IMR-90 (cell line): ENCODE measurements at regions not wholly inside any gene's neighbourhood (a gene's known extent, or its start where the extent isn't known, plus 50 kb on each side); places are given as distances from the start of the nearest gene placed in this dataset.

ENCODE experiments used
- ATAC-seq: fragments of 200-7000 bp; cut with Tn5 transposase; 2 replicates; pipeline ENCODE4 v1.9.1; 2020; ENCODE audit warnings: low read depth, mild to moderate bottlenecking, moderate library complexity
- BruUV-seq: library from RNA; stranded (reverse); fragments of 400-500 nt; replicated peaks from 2 replicates; lab custom pipeline; 2021; lab: Mats Ljungman, UMichigan
- CTCF ChIA-PET: fragments of 300-600 bp; formaldehyde crosslinking; extraction: SDS; loops from one replicate; lab custom pipeline; 2021; ENCODE audit warnings: antibody characterized with exemption; lab: Yijun Ruan, JAX
- POLR2A ChIA-PET: fragments of 300-600 bp; sonication (Branson Sonifier 250); formaldehyde crosslinking; loops from one replicate; lab custom pipeline; 2022; ENCODE audit warnings: antibody characterized with exemption; ENCODE audit not compliant: unreplicated experiment; lab: Charles Lee
- DNase-seq: peaks from one replicate; pipeline ENCODE4 v3.0.0; 2013
- H2AFZ ChIP-seq: replicated peaks from 2 replicates; pipeline ENCODE3; 2013; ENCODE audit warnings: low read length, mild to moderate bottlenecking; ENCODE audit not compliant: poor library complexity
- H2AK5ac ChIP-seq: 2 replicates; pipeline ENCODE4 v1.6.1; 2013; ENCODE audit warnings: low read depth, low read length, inconsistent platforms
- H2AK9ac ChIP-seq: replicated peaks from 2 replicates; pipeline ENCODE3; 2013; ENCODE audit warnings: mild to moderate bottlenecking, low read depth, low read length, moderate library complexity; ENCODE audit not compliant: poor library complexity
- H2BK120ac ChIP-seq: 2 replicates; pipeline ENCODE4 v1.6.1; 2013; ENCODE audit warnings: low read depth, low read length, inconsistent platforms
- H2BK15ac ChIP-seq: 3 replicates; pipeline ENCODE4 v1.6.1; 2013; ENCODE audit warnings: low read depth, low read length, inconsistent platforms
- H2BK20ac ChIP-seq: 2 replicates; pipeline ENCODE4 v1.6.1; 2013; ENCODE audit warnings: low read depth, mild to moderate bottlenecking, inconsistent platforms, low read length, moderate library complexity
- H2BK5ac ChIP-seq: 2 replicates; pipeline ENCODE4 v1.6.1; 2013; ENCODE audit warnings: mild to moderate bottlenecking, low read depth, low read length, inconsistent platforms; ENCODE audit not compliant: poor library complexity, severe bottlenecking
- H3K14ac ChIP-seq: replicated peaks from 2 replicates; pipeline ENCODE4 v1.6.1; 2013; ENCODE audit warnings: low read depth, low read length, inconsistent platforms
- H3K18ac ChIP-seq: 2 replicates; pipeline ENCODE4 v1.6.1; 2013; ENCODE audit warnings: low read depth, low read length, control low read depth
- H3K23ac ChIP-seq: 2 replicates; pipeline ENCODE4 v1.6.1; 2013; ENCODE audit warnings: low read depth, low read length, inconsistent platforms
- H3K27ac ChIP-seq: 2 replicates; pipeline ENCODE4 v1.5.1; 2013; ENCODE audit warnings: mild to moderate bottlenecking, control low read depth, low read length; ENCODE audit not compliant: insufficient read depth
- H3K27me3 ChIP-seq: 2 replicates; pipeline ENCODE4 v1.6.1; 2013; ENCODE audit warnings: low read length; ENCODE audit not compliant: control insufficient read depth, insufficient read depth
- H3K36me3 ChIP-seq: 2 replicates; pipeline ENCODE4 v1.6.1; 2013; ENCODE audit warnings: low read length, mixed read lengths; ENCODE audit not compliant: control insufficient read depth, insufficient read depth
- H3K4ac ChIP-seq: 2 replicates; pipeline ENCODE4 v1.6.1; 2013; ENCODE audit warnings: low read depth, low read length, inconsistent platforms
- H3K4me1 ChIP-seq: 2 replicates; pipeline ENCODE4 v1.6.1; 2013; ENCODE audit warnings: low read length, mixed read lengths; ENCODE audit not compliant: control insufficient read depth, insufficient read depth
- H3K4me2 ChIP-seq: 2 replicates; pipeline ENCODE4 v1.6.1; 2013; ENCODE audit warnings: low read depth, mild to moderate bottlenecking, control low read depth, low read length, moderate library complexity
- H3K4me3 ChIP-seq: 2 replicates; pipeline ENCODE4 v1.5.1; 2013; ENCODE audit warnings: low read depth, mild to moderate bottlenecking, control low read depth, low read length, moderate library complexity; ENCODE audit not compliant: insufficient read depth
- H3K56ac ChIP-seq: 2 replicates; pipeline ENCODE4 v1.6.1; 2013; ENCODE audit warnings: low read length, inconsistent platforms; ENCODE audit not compliant: insufficient read depth; ENCODE audit errors: extremely low read depth
- H3K79me1 ChIP-seq, 2 experiments: 2 replicates each; pipeline ENCODE4 v1.6.1; 2013; ENCODE audit warnings: low read length in 2 of 2, inconsistent platforms in 1 of 2, low read depth in 1 of 2
- H3K9ac ChIP-seq: 2 replicates; pipeline ENCODE4 v1.6.1; 2013; ENCODE audit warnings: low read depth, low read length, control low read depth
- H3K9me1 ChIP-seq: 2 replicates; pipeline ENCODE4 v1.6.1; 2013; ENCODE audit warnings: low read length, inconsistent platforms; ENCODE audit not compliant: insufficient read depth
- H3K9me3 ChIP-seq: 2 replicates; pipeline ENCODE4 v1.6.1; 2013; ENCODE audit warnings: low read length; ENCODE audit not compliant: control insufficient read depth, insufficient read depth
- H4K20me1 ChIP-seq: 2 replicates; pipeline ENCODE4 v1.6.1; 2013; ENCODE audit warnings: low read length, inconsistent platforms; ENCODE audit not compliant: insufficient read depth
- H4K5ac ChIP-seq: 2 replicates; pipeline ENCODE4 v1.6.1; 2013; ENCODE audit warnings: mild to moderate bottlenecking, low read depth, low read length, control low read depth
- H4K8ac ChIP-seq, 2 experiments: 2 replicates each; pipeline ENCODE4 v1.6.1; 2013; ENCODE audit warnings: low read depth in 2 of 2, low read length in 2 of 2, control low read depth in 1 of 2, inconsistent platforms in 1 of 2
- H4K91ac ChIP-seq: 2 replicates; pipeline ENCODE4 v1.6.1; 2013; ENCODE audit warnings: low read depth, low read length, inconsistent platforms; ENCODE audit not compliant: insufficient read depth
- CEBPB ChIP-seq: IDR thresholded peaks from 2 replicates; pipeline ENCODE4 v1.6.1; 2012; ENCODE audit warnings: low read depth, low read length, improper control_type of control experiment
- CHD1 ChIP-seq: IDR thresholded peaks from 2 replicates; pipeline ENCODE4 v1.6.1; 2012; ENCODE audit warnings: low read depth, low read length, improper control_type of control experiment
- ELK1 ChIP-seq: fragments of 150-350 bp; IDR thresholded peaks from 2 replicates; pipeline ENCODE4 v1.6.1; 2016; ENCODE audit warnings: low read depth, mild to moderate bottlenecking, low read length, moderate library complexity, borderline replicate concordance
- FOS ChIP-seq: fragments of 150-350 bp; IDR thresholded peaks from 2 replicates; pipeline ENCODE4 v1.6.1; 2016; ENCODE audit warnings: low read depth, low read length
- MAFK ChIP-seq: IDR thresholded peaks from 2 replicates; pipeline ENCODE4 v1.6.1; 2012; ENCODE audit warnings: low read depth, low read length, improper control_type of control experiment
- MAZ ChIP-seq: IDR thresholded peaks from 2 replicates; pipeline ENCODE4 v1.6.1; 2012; ENCODE audit warnings: low read depth, mild to moderate bottlenecking, low read length, improper control_type of control experiment, moderate library complexity, borderline replicate concordance
- MXI1 ChIP-seq: IDR thresholded peaks from 2 replicates; pipeline ENCODE4 v1.6.1; 2012; ENCODE audit warnings: low read depth, mild to moderate bottlenecking, low read length, moderate library complexity, borderline replicate concordance
- NFE2L2 ChIP-seq: fragments of 150-350 bp; IDR thresholded peaks from 2 replicates; pipeline ENCODE4 v1.6.1; 2016; ENCODE audit warnings: low read depth, mild to moderate bottlenecking, low read length
- POLR2A ChIP-seq: IDR thresholded peaks from 2 replicates; pipeline ENCODE4 v1.6.1; 2012; ENCODE audit warnings: mild to moderate bottlenecking, low read depth, low read length
- RFX5 ChIP-seq: IDR thresholded peaks from 2 replicates; pipeline ENCODE4 v1.8.0; 2012; ENCODE audit warnings: low read depth, mild to moderate bottlenecking, low read length, moderate library complexity
- SMC3 ChIP-seq: fragments of 150-350 bp; IDR thresholded peaks from 2 replicates; pipeline ENCODE4 v1.6.1; 2016; ENCODE audit warnings: low read depth, mild to moderate bottlenecking, antibody characterized with exemption, low read length, moderate library complexity
- USF2 ChIP-seq: fragments of 150-350 bp; IDR thresholded peaks from 2 replicates; pipeline ENCODE4 v1.6.1; 2017; ENCODE audit warnings: mild to moderate bottlenecking, antibody characterized with exemption, low read length, low read depth
- WGBS, 2 experiments: methylation state at CpG; one replicate each; pipeline versions ENCODE4 v1.1.5 to v1.1.7; 2013; ENCODE audit warnings: missing lambda C conversion rate in 2 of 2; ENCODE audit not compliant: insufficient read length in 1 of 2; ENCODE audit errors: extremely low coverage in 2 of 2; 5-methylcytosine and 5-hydroxymethylcytosine counted together
- dilution Hi-C: fragments of 300-500 bp; cut with HindIII; formaldehyde crosslinking; loops from one replicate; pipeline ENCODE4 v1.14.3; 2018; ENCODE audit warnings: low sequenced_read_pairs; ENCODE audit not compliant: unreplicated experiment
- in situ Hi-C: fragments of 300-500 bp; cut with MboI; formaldehyde crosslinking; loops from 3 replicates; pipeline ENCODE4 v1.14.3; 2019; ENCODE audit warnings: low sequenced_read_pairs, inconsistent platforms, mixed read lengths
- intact Hi-C: fragments of 100-400 bp; cut with micrococcal nuclease; formaldehyde crosslinking; loops from 2 replicates; pipeline ENCODE4 v1.10.0; 2022

GRCh38 chr11:43243927-43244326 lies 67.9 kb upstream of the API5 start:
- no peak overlapping the region for H3K4me2 ChIP-seq
- dilution Hi-C loops, result no loop called here
- H3K27ac ChIP-seq, result no peak overlapping the region

More at GRCh38 chr11:43243927-43244326, 67.9 kb upstream of the API5 start:
- no peak overlapping the region for H2BK15ac ChIP-seq
- no peak overlapping the region for H2AK9ac ChIP-seq
- no peak overlapping the region for H3K23ac ChIP-seq
- H3K56ac ChIP-seq, result no peak overlapping the region
- H4K20me1 ChIP-seq, result no peaks in the 10 kb centered on the region
- no peak overlapping the region for H3K4me3 ChIP-seq
- H4K5ac ChIP-seq, result no peak overlapping the region
- H3K9me1 ChIP-seq, result no peaks in the 10 kb centered on the region
- H4K8ac ChIP-seq, result no peak overlapping the region
- no peaks in the 10 kb centered on the region for H3K36me3 ChIP-seq
- no peak overlapping the region for H3K9ac ChIP-seq
- DNase-seq (no peak), ATAC-seq (no peak)
- no peaks in the 10 kb centered on the region for H3K4me1 ChIP-seq
- no peak overlapping the region for H2BK20ac ChIP-seq
- BruUV-seq, result no TSS peak
- in situ Hi-C loops (no loop called here), intact Hi-C loops (no loop called here)
- H3K79me1 ChIP-seq, result no peaks in the 10 kb centered on the region
- H3K14ac ChIP-seq, result no peak overlapping the region
- H2BK120ac ChIP-seq, result no peak overlapping the region
- no peak overlapping the region for H2AFZ ChIP-seq
- H4K91ac ChIP-seq, result no peak overlapping the region
- H3K18ac ChIP-seq, result no peak overlapping the region
- H2BK5ac ChIP-seq, result no peak overlapping the region
- no peak for TF ChIP-seq ELK1
- TF ChIP-seq RFX5, result no peak
- TF ChIP-seq POLR2A, result no peak
- no peak for TF ChIP-seq MAFK
- TF ChIP-seq MAZ, result no peak
- no peak for TF ChIP-seq CHD1
- no peak for TF ChIP-seq CEBPB
- no peak for TF ChIP-seq SMC3
- no peak for TF ChIP-seq FOS
- TF ChIP-seq NFE2L2, result no peak
- no peak for TF ChIP-seq USF2
- no peak for TF ChIP-seq MXI1
- no peaks in the 10 kb centered on the region for H3K27me3 ChIP-seq
- ChIA-PET CTCF (no interaction called here), POLR2A (no interaction called here)
- no CpG with 5 or more reads among the region's 3 CpGs for WGBS, 2 experiments
- H3K4ac ChIP-seq, result no peak overlapping the region
- no peaks in the 10 kb centered on the region for H3K9me3 ChIP-seq
- H2AK5ac ChIP-seq, result no peak overlapping the region
